ENCODE measurements at regions not wholly inside any gene's neighbourhood (a gene's known extent, or its start where the extent isn't known, plus 50 kb on each side); places are given as distances from the start of the nearest gene placed in this dataset.

- Histone ChIP-seq H3K27me3 (ENCODE audit: control insufficient read depth, insufficient read depth, low read length) (no peaks in the 10 kb centered on the region), H3K27ac (ENCODE audit: low read length) (no peak overlapping the region), H3K36me3 (ENCODE audit: control insufficient read depth, insufficient read depth, low read length) (no peaks in the 10 kb centered on the region), H3K4me3 (ENCODE audit: low read length) (no peak overlapping the region), H3K4me1 (ENCODE audit: control insufficient read depth, insufficient read depth, low read length) (no peaks in the 10 kb centered on the region), H3K9me3 (ENCODE audit: control insufficient read depth, insufficient read depth, low read length) (no peaks in the 10 kb centered on the region)
- peaks cover 6 to 12% of the 10 kb centered on the region in 2 donors for H3K27me3 Mint-ChIP-seq (ENCODE audit: low read depth in 2 of 2)
- H3K9me3 Mint-ChIP-seq, result peaks cover 0 to under 1% of the 10 kb centered on the region in 2 donors
- H3K36me3 Mint-ChIP-seq, result no peaks in the 10 kb centered on the region
- ATAC-seq, result no peak
- intact Hi-C loops (cut with micrococcal nuclease), result no loop called here
- H3K4me3 Mint-ChIP-seq, result no peak overlapping the region
- WGBS (ENCODE audit: insufficient coverage), result 78% methylated on average over 9 of the region's 10 CpGs
- DNase-seq, result no peak
- TF ChIP-seq, protein P1, sequence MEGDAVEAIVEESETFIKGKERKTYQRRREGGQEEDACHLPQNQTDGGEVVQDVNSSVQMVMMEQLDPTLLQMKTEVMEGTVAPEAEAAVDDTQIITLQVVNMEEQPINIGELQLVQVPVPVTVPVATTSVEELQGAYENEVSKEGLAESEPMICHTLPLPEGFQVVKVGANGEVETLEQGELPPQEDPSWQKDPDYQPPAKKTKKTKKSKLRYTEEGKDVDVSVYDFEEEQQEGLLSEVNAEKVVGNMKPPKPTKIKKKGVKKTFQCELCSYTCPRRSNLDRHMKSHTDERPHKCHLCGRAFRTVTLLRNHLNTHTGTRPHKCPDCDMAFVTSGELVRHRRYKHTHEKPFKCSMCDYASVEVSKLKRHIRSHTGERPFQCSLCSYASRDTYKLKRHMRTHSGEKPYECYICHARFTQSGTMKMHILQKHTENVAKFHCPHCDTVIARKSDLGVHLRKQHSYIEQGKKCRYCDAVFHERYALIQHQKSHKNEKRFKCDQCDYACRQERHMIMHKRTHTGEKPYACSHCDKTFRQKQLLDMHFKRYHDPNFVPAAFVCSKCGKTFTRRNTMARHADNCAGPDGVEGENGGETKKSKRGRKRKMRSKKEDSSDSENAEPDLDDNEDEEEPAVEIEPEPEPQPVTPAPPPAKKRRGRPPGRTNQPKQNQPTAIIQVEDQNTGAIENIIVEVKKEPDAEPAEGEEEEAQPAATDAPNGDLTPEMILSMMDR (IDR thresholded peaks at IDR 0.05), result no peak
- no peaks in the 10 kb centered on the region for H3K4me1 Mint-ChIP-seq
- no peak overlapping the region for H3K27ac Mint-ChIP-seq
Observed at GRCh38 chr5:173411791-173412555, 83.8 kb upstream of the STC2 start.

DNA sequence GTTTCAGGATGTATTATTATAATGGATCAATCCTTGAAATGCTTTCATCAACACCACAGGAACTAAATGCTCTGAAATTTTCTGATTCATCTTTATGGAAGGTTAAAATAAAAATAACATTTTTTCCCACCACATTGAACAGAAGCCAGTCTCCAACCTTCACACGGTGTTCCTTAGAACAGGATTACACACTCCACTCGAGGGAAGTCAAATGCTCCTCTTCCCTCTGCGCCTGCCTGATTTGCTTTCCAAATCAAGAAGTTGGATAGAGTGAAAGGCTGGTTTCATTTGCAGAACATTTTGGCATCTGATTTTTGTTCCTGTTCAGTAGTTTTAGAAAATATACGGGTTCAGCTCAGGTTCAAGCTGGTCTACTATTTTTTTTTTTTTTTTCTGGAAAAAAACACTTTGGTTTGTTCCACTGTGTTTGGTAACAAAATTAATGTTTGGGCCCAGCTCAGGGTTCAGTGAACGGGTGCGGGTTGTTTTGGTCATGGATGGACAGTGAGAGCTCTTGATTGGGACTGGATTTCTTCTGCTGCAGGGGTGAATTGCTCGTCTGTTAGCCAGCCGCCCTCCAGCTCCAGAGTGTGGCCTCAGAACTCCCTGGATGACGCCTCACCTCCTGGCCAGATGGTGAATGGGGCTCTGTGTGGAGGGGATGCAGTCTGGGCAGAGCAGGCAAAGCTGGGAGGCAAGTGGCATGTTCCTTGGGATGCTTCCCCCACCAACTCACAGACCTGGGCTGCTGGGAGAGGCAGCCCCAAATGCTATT lies 82.4 kb upstream of the STC2 start:
- Histone ChIP-seq H3K4me1 (ENCODE audit: control insufficient read depth, insufficient read depth, low read length) (no peaks in the 10 kb centered on the region), H3K9me3 (ENCODE audit: control insufficient read depth, insufficient read depth, low read length) (no peaks in the 10 kb centered on the region), H3K27me3 (ENCODE audit: control insufficient read depth, insufficient read depth, low read length) (no peaks in the 10 kb centered on the region), H3K4me3 (ENCODE audit: low read length) (no peak overlapping the region), H3K27ac (ENCODE audit: low read length) (no peak overlapping the region), H3K36me3 (ENCODE audit: control insufficient read depth, insufficient read depth, low read length) (no peaks in the 10 kb centered on the region)
- TF ChIP-seq, protein P1 (IDR thresholded peaks at IDR 0.05), result no peak
- Mint-ChIP-seq H3K27me3 (ENCODE audit: low read depth in 2 of 2) (peaks cover 4 to 12% of the 10 kb centered on the region in 2 donors), H3K9me3 (no peaks in the 10 kb centered on the region), H3K36me3 (no peaks in the 10 kb centered on the region), H3K4me1 (no peaks in the 10 kb centered on the region), H3K4me3 (no peak overlapping the region), H3K27ac (no peak overlapping the region)
- WGBS (ENCODE audit: insufficient coverage), result 84% methylated on average over 8 of the region's 9 CpGs
- intact Hi-C loops (cut with micrococcal nuclease), result no loop called here
- DNase-seq (no peak), ATAC-seq (no peak)

GRCh38 chr5:173408946-173409345 lies 80.7 kb upstream of the STC2 start:
- no peaks in the 10 kb centered on the region for H3K36me3 ChIP-seq (ENCODE audit: control insufficient read depth, insufficient read depth, low read length)
- no peak overlapping the region for H3K4me3 ChIP-seq (ENCODE audit: low read length)
- TF ChIP-seq, protein P1 (IDR thresholded peaks at IDR 0.05), result no peak
- Mint-ChIP-seq H3K4me1 (no peaks in the 10 kb centered on the region), H3K9me3 (no peaks in the 10 kb centered on the region), H3K27me3 (ENCODE audit: low read depth in 2 of 2) (peaks cover 0 to 12% of the 10 kb centered on the region in 2 donors), H3K36me3 (no peaks in the 10 kb centered on the region), H3K4me3 (no peak overlapping the region), H3K27ac (no peak overlapping the region)
- H3K9me3 ChIP-seq (ENCODE audit: control insufficient read depth, insufficient read depth, low read length), result no peaks in the 10 kb centered on the region
- DNase-seq (no peak), ATAC-seq (no peak)
- H3K27ac ChIP-seq (ENCODE audit: low read length), result no peak overlapping the region
- WGBS (ENCODE audit: insufficient coverage), result 100% methylated on average over 1 of the region's 1 CpG
- H3K4me1 ChIP-seq (ENCODE audit: control insufficient read depth, insufficient read depth, low read length), result no peaks in the 10 kb centered on the region
- intact Hi-C loops (cut with micrococcal nuclease), result no loop called here
- no peaks in the 10 kb centered on the region for H3K27me3 ChIP-seq (ENCODE audit: control insufficient read depth, insufficient read depth, low read length)
